HCT116 (cell line): ENCODE measurements at regions not wholly inside any gene's neighbourhood (a gene's known extent, or its start where the extent isn't known, plus 50 kb on each side); places are given as distances from the start of the nearest gene placed in this dataset.

Source experiments
- ATAC-seq: fragments of 200-7000 bp; cut with Tn5 transposase; 2 replicates; pipeline ENCODE4 v1.9.1; 2020; ENCODE audit warnings: mild to moderate bottlenecking, moderate library complexity
- BruUV-seq: library from RNA; stranded (reverse); fragments of 400-500 nt; replicated peaks from 2 replicates; lab custom pipeline; 2021; lab: Mats Ljungman, UMichigan
- CTCF ChIA-PET: fragments of 300-600 bp; sonication (Branson Sonifier 250); formaldehyde crosslinking; loops from one replicate; lab custom pipeline; 2021; ENCODE audit warnings: antibody characterized with exemption; lab: Charles Lee
- POLR2A ChIA-PET: fragments of 300-600, 350-600 bp; sonication (Branson Sonifier 250); formaldehyde crosslinking; loops from one replicate; lab custom pipeline; 2021; ENCODE audit warnings: antibody characterized with exemption; lab: Charles Lee
- RAD21 ChIA-PET, 2 experiments: fragments of 300-600 bp; sonication (Branson Sonifier 250); formaldehyde crosslinking; loops; one replicate each; lab custom pipeline; 2023; ENCODE audit warnings: low total read pairs in 2 of 2; ENCODE audit not compliant: uncharacterized antibody in 2 of 2, unreplicated experiment in 2 of 2, low non-redundant PET in 1 of 2; lab: Charles Lee
- DNase-seq: peaks from one replicate; pipeline ENCODE4 v3.0.0-alpha.2; 2010; ENCODE audit warnings: low read depth, low spot score
- H2AFZ ChIP-seq: fragments of 200-600 bp; shearing (Covaris generic), sonication (generic); 2 replicates; pipeline ENCODE4 v1.6.1; 2017; ENCODE audit warnings: low read depth, mixed run types, mixed read lengths, antibody characterized with exemption, low read length; ENCODE audit not compliant: poor library complexity, severe bottlenecking
- H3K27ac ChIP-seq: 2 replicates; pipeline ENCODE4 v1.5.1; 2012; ENCODE audit warnings: low read depth, low read length
- H3K27me3 ChIP-seq: fragments of 200-600 bp; sonication (generic); 2 replicates; pipeline ENCODE4 v1.6.1; 2016; ENCODE audit warnings: mixed run types, low read length, mixed read lengths; ENCODE audit not compliant: insufficient read depth
- H3K36me3 ChIP-seq, 2 experiments: fragments of 200-500 bp in 1 of 2; fragments of 200-600 bp in 1 of 2; sonication (Bioruptor generic) in 1 of 2; sonication (generic) in 1 of 2; 2 replicates each; pipeline versions ENCODE4 v1.5.1 to v1.6.1; 2014 to 2016; ENCODE audit warnings: low read length in 2 of 2, inconsistent platforms in 1 of 2, mixed read lengths in 1 of 2, mixed run types in 1 of 2; ENCODE audit not compliant: insufficient read depth in 2 of 2, control insufficient read depth in 1 of 2
- H3K4me1 ChIP-seq, 2 experiments: fragments of 200-600 bp in 1 of 2; sonication (generic) in 1 of 2; 2 replicates each; pipeline versions ENCODE4 v1.5.1 to v1.6.1; 2012 to 2017; ENCODE audit warnings: low read length in 2 of 2, inconsistent platforms in 1 of 2, mild to moderate bottlenecking in 1 of 2, mixed read lengths in 1 of 2, mixed run types in 1 of 2, moderate library complexity in 1 of 2; ENCODE audit not compliant: insufficient read depth in 2 of 2, control insufficient read depth in 1 of 2
- H3K4me2 ChIP-seq: fragments of 200-600 bp; sonication (generic); 2 replicates; pipeline ENCODE4 v1.6.1; 2017; ENCODE audit warnings: mixed run types, low read length, mixed read lengths
- H3K4me3 ChIP-seq, 2 experiments: fragments of 200-600 bp in 1 of 2; sonication (generic) in 1 of 2; replicated peaks in 1 of 2; 2 replicates each; pipeline ENCODE4 v1.5.1; 2011 to 2016; ENCODE audit warnings: low read length in 2 of 2, control low read depth in 1 of 2, low read depth in 1 of 2, mild to moderate bottlenecking in 1 of 2, mixed read lengths in 1 of 2, mixed run types in 1 of 2
- H3K79me2 ChIP-seq: fragments of 200-600 bp; sonication (generic); 2 replicates; pipeline ENCODE4 v1.6.1; 2017; ENCODE audit warnings: mild to moderate bottlenecking, mixed run types, low read length, moderate library complexity, mixed read lengths; ENCODE audit not compliant: insufficient read depth
- H3K9ac ChIP-seq: fragments of 200-600 bp; sonication (generic); 2 replicates; pipeline ENCODE4 v1.6.1; 2016; ENCODE audit warnings: low read length, mixed read lengths
- H3K9me2 ChIP-seq: fragments of 200-600 bp; sonication (generic), shearing (Covaris generic); 2 replicates; pipeline ENCODE4 v1.6.1; 2017; ENCODE audit warnings: mixed run types, mild to moderate bottlenecking, moderate library complexity; ENCODE audit not compliant: insufficient read depth
- H3K9me3 ChIP-seq, 2 experiments: fragments of 200-500 bp in 1 of 2; fragments of 200-600 bp in 1 of 2; sonication (Bioruptor generic) in 1 of 2; sonication (generic) in 1 of 2; 2 replicates each; pipeline ENCODE4 v1.6.1; 2014 to 2017; ENCODE audit warnings: low read length in 2 of 2, mixed read lengths in 2 of 2, inconsistent platforms in 1 of 2, low read depth in 1 of 2, mild to moderate bottlenecking in 1 of 2, mixed run types in 1 of 2, moderate library complexity in 1 of 2; ENCODE audit not compliant: control insufficient read depth in 1 of 2, insufficient read depth in 1 of 2
- H4K20me1 ChIP-seq: fragments of 200-600 bp; sonication (generic), shearing (Covaris generic); 2 replicates; pipeline ENCODE4 v1.6.1; 2017; ENCODE audit warnings: mixed run types, mild to moderate bottlenecking, moderate library complexity; ENCODE audit not compliant: insufficient read depth
- EGR1 ChIP-seq: IDR thresholded peaks from 2 replicates; pipeline ENCODE4 v1.6.1; 2012; ENCODE audit warnings: low read depth
- ELF1 ChIP-seq: IDR thresholded peaks from 2 replicates; pipeline ENCODE4 v1.6.1; 2012; ENCODE audit warnings: low read depth, borderline replicate concordance
- EZH2 ChIP-seq: fragments of 200-600 bp; sonication (generic); IDR thresholded peaks from 2 replicates; pipeline ENCODE4 v1.6.1; 2017; ENCODE audit warnings: antibody characterized with exemption, mixed run types
- EZH2phosphoT487 ChIP-seq: fragments of 200-600 bp; IDR thresholded peaks from 2 replicates; pipeline ENCODE4 v1.6.1; 2018; ENCODE audit warnings: antibody characterized with exemption, borderline replicate concordance
- JUND ChIP-seq: IDR thresholded peaks from 2 replicates; pipeline ENCODE4 v1.6.1; 2012
- POLR2A ChIP-seq: IDR thresholded peaks from 2 replicates; pipeline ENCODE4 v1.7.0; 2011; ENCODE audit warnings: borderline replicate concordance; ENCODE audit not compliant: insufficient read depth, insufficient read length; ENCODE audit errors: extremely low read depth
- POLR2AphosphoS5 ChIP-seq: IDR thresholded peaks from 2 replicates; pipeline ENCODE4 v1.6.1; 2011; ENCODE audit warnings: mild to moderate bottlenecking, low read depth, low read length, moderate library complexity
- SP1 ChIP-seq: IDR thresholded peaks from 2 replicates; pipeline ENCODE4 v1.6.1; 2012; ENCODE audit warnings: low read depth
- SRF ChIP-seq: IDR thresholded peaks from 2 replicates; pipeline ENCODE4 v1.6.1; 2012; ENCODE audit warnings: low read depth
- YY1 ChIP-seq: IDR thresholded peaks from 2 replicates; pipeline ENCODE4 v1.6.1; 2011; ENCODE audit warnings: low read length, low read depth, moderate library complexity, mild to moderate bottlenecking; ENCODE audit not compliant: insufficient replicate concordance; ENCODE audit errors: extremely low read depth
- ZFX ChIP-seq: fragments of 450-650 bp; IDR thresholded peaks from 2 replicates; pipeline ENCODE4 v1.6.1; 2017
- ZNF274 ChIP-seq: fragments of 200-500 bp; sonication (Bioruptor generic); IDR thresholded peaks from 2 replicates; pipeline ENCODE4 v1.6.1; 2014; ENCODE audit warnings: mild to moderate bottlenecking, low read depth, low read length, inconsistent platforms
- intact Hi-C: fragments of 100-400 bp; cut with micrococcal nuclease; formaldehyde crosslinking; loops from 2 replicates; pipeline ENCODE4 v1.10.0; 2022
- TF ChIP-seq, protein P1 (sequence below): IDR thresholded peaks from 2 replicates; pipeline ENCODE4 v1.6.1; 2012; ENCODE audit warnings: low read depth
- TF ChIP-seq, protein P2 (sequence below): IDR thresholded peaks from 2 replicates; pipeline ENCODE4 v1.6.1; 2012

DNA sequence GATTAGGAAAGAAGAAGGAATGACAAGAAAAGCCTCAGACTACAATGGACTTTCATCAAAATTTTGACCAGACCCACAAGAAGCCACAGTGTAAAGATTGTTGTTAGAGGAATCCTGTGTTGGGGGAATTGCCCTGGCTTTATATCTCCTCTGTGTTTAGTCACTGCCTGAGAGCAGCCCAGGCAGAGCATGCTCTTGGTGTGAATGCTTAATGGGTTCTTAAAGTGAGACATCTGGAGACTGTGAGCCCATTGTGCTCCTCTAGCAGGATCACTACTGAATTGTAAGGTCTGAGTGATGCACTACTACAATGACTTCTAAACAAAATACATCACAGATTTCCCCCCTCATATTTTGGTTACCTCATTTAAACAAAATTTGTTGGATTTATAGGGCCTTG is 1860.5 kb upstream of the ADGRL3 start:
- CTCF ChIA-PET = no interaction called here
- Histone ChIP-seq H3K79me2 (no peaks in the 10 kb centered on the region), H4K20me1 (no peaks in the 10 kb centered on the region), H3K4me1 (no peaks in the 10 kb centered on the region), H3K4me3 (no peak overlapping the region), H2AFZ (no peak overlapping the region), H3K9ac (no peak overlapping the region), H3K9me3 (peaks cover 12 to 13% of the 10 kb centered on the region in 2 experiments; a peak in 2 of 4 replicates), H3K27ac (no peak overlapping the region), H3K9me2 (no peaks in the 10 kb centered on the region), H3K27me3 (no peaks in the 10 kb centered on the region), H3K36me3 (no peaks in the 10 kb centered on the region), H3K4me2 (no peak overlapping the region)
- DNase-seq (no peak), ATAC-seq (no peak)
- intact Hi-C loops = no loop called here
- RAD21 ChIA-PET = no interaction called here
- POLR2A ChIA-PET = no interaction called here
- TF ChIP-seq POLR2A (no peak), ZFX (no peak), SP1 (no peak), EZH2 (no peak), EGR1 (no peak), JUND (no peak), SRF (no peak), ELF1 (no peak)
- TF ChIP-seq, protein P1, sequence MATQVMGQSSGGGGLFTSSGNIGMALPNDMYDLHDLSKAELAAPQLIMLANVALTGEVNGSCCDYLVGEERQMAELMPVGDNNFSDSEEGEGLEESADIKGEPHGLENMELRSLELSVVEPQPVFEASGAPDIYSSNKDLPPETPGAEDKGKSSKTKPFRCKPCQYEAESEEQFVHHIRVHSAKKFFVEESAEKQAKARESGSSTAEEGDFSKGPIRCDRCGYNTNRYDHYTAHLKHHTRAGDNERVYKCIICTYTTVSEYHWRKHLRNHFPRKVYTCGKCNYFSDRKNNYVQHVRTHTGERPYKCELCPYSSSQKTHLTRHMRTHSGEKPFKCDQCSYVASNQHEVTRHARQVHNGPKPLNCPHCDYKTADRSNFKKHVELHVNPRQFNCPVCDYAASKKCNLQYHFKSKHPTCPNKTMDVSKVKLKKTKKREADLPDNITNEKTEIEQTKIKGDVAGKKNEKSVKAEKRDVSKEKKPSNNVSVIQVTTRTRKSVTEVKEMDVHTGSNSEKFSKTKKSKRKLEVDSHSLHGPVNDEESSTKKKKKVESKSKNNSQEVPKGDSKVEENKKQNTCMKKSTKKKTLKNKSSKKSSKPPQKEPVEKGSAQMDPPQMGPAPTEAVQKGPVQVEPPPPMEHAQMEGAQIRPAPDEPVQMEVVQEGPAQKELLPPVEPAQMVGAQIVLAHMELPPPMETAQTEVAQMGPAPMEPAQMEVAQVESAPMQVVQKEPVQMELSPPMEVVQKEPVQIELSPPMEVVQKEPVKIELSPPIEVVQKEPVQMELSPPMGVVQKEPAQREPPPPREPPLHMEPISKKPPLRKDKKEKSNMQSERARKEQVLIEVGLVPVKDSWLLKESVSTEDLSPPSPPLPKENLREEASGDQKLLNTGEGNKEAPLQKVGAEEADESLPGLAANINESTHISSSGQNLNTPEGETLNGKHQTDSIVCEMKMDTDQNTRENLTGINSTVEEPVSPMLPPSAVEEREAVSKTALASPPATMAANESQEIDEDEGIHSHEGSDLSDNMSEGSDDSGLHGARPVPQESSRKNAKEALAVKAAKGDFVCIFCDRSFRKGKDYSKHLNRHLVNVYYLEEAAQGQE = no peak
- no TSS peak for BruUV-seq

DNA sequence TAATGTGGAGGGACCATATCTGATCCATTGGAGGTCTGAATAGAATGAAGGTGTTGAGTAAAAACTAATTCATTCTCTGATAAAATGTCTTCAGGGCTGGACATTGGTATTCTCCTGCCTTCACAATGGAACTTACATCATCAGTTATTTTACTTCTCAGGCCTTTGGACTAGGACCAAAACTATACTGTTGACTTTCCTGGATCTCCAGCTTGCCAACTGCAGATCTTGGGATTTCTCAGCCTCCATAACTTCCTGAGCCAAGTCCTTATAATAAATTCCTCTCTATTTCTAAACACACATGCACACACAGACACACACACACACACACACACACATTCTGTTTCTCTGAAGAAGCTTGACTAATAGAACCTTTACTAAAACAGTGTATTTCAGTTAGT is 1858.6 kb upstream of the ADGRL3 start:
- Histone ChIP-seq H3K4me3 (no peak overlapping the region), H3K27ac (no peak overlapping the region), H4K20me1 (no peaks in the 10 kb centered on the region), H3K4me2 (no peak overlapping the region), H3K9me2 (no peaks in the 10 kb centered on the region), H3K9me3 (peaks cover 8 to 16% of the 10 kb centered on the region in 2 experiments; a peak in 2 of 4 replicates), H3K27me3 (no peaks in the 10 kb centered on the region)
- no peak for ATAC-seq
- no peak for DNase-seq
- POLR2A ChIA-PET = no interaction called here
- BruUV-seq = no TSS peak
- TF ChIP-seq ZFX (no peak), EZH2phosphoT487 (no peak), SP1 (no peak), YY1 (no peak), SRF (no peak), ZNF274 (no peak), POLR2A (no peak), POLR2AphosphoS5 (no peak), EZH2 (no peak), EGR1 (no peak)
- TF ChIP-seq, protein P2, sequence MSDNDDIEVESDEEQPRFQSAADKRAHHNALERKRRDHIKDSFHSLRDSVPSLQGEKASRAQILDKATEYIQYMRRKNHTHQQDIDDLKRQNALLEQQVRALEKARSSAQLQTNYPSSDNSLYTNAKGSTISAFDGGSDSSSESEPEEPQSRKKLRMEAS = no peak
- TF ChIP-seq, all 23 proteins: peak for 0
- H3K4me1 ChIP-seq = no peaks in the 10 kb centered on the region
- H3K9ac ChIP-seq = no peak overlapping the region
- CTCF ChIA-PET = no interaction called here
- RAD21 ChIA-PET = no interaction called here
- intact Hi-C loops = no loop called here
- H2AFZ ChIP-seq = no peak overlapping the region
- no peaks in the 10 kb centered on the region for H3K36me3 ChIP-seq
- no peaks in the 10 kb centered on the region for H3K79me2 ChIP-seq
